ENCODE measurements at regions not wholly inside any gene's neighbourhood (a gene's known extent, or its start where the extent isn't known, plus 50 kb on each side); places are given as distances from the start of the nearest gene placed in this dataset.
A peak's percentile ranks its signal among the peaks of the same experiment; 100 is the strongest.

DNA sequence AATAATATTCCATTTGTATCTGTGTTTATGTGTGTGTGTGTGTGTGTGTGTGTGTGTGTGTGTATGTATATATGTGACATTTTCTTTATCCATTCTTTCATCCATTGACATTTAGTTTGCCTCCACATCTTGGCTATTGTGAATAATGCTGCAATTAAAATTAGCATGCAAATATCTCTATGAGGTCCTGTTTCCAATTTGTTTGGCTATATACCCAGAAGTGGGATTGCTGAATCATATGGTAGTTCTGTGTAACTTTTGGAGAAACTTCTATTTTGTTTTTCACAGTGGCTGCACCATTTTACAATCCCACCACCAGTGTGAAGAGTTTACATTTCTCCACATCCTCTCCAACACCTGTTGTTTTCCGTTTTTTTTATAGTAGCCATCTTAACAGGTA, 53.1 kb downstream of the CH25H start:
- no peak for FAIRE-seq

DNA sequence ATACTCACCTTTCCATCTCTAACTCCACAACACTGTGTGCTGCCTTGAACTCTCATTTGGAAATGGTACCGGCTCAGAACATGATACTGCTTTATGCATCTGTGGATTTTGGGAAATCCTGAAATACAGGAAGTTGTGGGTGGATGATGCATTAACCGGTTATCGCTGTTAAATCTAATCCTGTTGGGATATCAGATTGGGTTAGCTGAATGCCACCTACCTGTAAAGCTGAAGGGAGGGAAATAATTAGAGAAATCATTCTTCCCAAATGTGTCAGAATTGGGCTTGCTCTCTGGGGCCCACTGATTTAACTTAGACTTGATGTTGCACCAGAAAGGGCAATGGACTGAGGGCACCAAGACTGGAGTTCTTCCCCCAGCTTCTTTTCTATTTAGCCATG, 54.0 kb downstream of the CH25H start:
- FAIRE-seq: no peak

DNA sequence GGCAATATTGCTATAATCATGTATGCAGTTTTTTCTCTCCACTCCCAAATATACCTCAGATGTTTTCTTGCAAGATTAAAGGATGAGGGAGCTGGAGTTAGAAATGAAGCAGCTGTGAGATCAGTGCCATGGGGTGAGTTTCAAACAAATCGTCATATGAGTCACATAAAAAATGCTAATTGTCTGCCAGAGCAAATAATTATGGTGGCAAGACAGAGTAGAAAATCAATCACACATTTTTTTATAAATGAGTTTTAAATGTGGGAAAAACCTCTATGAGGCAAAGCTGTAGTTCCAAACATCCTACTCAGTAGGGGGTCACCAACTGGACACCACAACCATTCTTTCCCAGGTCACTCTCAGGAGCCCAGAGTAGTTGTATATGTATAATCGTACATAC, 55.3 kb downstream of the CH25H start:
- FAIRE-seq: no peak

DNA sequence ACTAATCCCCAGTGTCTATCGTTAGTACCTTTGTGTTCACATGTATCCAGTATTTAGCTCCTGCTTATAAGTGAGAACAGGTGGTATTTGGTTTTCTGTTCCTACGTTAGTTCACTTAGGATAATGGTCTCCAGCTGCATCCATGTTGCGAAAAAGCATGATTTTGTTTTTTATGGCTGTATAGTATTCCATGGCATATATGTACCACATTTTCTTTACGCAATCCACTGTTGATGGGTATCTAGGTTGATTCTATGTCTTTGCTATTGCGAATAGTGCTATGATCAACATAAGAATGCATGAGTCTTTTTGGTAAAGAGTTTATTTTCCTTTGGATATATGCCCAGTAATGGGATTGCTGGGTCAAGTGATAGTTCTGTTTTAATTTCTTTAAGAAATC, 59.1 kb downstream of the CH25H start:
- no peak for FAIRE-seq

DNA sequence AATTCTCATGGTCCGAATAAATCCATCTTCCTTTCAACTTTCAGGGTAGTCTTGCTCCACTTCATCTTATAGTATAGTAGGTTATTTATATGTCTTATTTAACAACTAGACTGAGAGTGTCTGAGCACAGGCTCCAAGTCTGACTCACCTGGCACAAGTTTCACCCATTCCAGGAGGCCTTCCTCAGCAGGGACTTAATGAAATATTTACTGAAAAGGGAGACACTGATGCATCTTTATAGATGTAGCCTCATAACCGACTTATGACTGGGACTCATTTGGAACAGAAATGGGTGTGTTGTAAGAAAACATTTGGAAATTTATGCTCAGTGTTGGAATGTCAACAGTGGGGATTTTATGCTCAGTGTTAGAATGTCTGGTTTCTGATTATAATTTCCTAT, 59.9 kb downstream of the CH25H start:
- no peak for FAIRE-seq

DNA sequence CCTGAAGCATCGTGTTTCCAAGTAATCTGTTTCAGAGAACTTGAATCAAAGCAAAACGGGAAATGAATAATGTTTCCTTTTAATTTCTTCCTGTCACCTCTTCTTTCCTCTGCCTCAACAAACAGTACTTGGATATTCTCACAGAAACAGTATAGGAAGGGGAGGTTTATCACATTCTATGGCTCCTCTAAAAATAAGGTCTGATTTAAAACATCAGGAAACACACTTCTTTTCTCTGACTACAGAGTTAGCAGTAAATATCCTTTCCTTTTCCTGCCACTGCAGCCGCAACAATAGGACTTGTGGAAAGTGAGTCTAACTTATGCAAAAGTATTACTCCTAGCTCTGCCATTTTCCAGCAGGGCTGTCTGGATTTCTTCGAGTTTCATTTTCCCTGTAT, 62.3 kb downstream of the CH25H start:
- FAIRE-seq: no peak

DNA sequence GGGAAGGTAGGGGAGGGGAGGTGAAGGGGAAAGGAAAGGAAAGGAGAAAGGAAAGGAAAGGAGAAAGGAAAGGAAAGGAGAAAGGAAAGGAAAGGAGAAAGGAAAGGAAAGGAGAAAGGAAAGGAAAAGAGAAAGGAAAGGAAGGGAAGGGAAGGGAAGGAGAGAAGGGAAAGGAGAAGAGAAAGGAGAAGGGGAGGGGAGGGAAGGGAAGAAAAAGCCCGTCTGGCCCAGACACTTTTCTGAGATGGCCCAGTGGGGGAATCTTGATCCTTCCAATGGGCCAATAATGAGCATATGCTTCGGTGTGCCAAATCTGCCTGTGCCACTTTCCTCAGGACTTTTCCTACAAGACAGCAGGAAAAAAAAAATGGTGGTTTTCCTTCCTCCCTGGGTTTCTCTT, 64.5 kb downstream of the CH25H start:
- FAIRE-seq: no peak

DNA sequence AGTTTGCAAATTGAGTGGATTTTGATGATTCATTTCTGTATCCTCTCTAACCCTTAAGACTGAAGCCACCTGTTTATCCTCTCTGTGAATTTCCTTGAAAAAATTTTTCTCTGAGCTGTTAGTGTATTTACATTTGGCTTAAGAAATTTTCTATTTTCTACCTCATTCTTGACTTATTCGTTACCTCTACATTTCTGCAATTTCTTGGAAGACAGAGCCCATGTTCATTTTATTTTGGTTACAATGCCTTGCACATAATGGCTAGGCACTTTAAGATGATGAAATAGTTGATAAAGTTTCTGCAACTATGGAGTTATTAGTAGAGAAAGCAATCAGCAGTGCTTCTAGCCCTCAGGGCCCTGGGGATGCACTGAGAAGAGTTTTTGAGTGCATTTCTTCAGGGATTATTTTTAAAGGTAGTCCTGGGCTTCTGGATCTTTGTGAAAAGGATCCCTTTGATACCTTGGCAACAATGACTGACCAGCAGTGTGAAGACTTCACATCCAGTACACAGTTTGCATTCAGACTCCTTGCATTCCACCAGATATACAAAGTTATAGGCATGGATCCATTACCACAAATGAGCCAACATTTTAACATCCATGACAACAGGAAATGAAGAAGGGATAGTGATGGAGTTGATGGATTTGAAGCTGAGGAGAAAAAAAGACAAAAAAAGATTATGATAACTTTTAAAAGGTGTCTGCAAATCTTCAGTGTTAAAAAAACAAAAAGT, 68.2 kb downstream of the CH25H start:
- FAIRE-seq: no peak

DNA sequence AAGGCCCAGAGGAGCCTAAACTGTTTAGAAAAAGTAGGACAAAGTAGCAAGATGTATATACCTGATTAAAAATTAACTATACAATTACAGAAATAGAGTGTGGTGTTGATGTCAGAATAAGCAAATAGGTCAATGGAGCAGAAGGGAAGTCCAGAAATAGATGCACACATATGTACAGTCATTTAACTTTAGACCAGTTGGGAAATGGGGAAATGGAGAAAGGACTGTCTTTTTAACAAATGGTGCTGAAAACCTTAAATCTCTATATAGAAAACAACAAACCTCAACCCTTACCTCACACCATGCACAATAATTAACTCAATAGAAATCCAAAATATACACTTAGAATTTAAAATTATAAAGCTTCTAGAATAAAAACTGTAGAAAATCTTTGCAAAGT, 72.2 kb downstream of the CH25H start:
- FAIRE-seq: no peak

DNA sequence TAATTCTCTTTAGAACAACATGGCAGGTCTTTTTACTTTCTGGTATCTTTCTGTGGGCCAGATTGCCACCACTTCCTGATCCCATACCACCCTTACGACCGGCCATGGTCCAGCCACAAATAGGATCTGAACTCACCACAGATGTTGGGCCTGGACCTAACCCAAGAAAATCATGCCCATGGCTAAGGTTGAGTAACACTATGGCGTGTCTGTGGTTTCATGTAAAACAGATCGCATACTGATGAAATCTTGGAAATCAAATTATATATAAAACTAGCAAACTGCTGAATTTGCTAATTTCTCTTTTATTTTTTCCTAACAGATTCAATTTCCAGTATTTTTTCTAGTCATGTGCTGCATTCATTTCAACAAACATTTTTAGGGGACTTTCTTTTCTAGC, 77.2 kb downstream of the CH25H start:
- no peak for FAIRE-seq

DNA sequence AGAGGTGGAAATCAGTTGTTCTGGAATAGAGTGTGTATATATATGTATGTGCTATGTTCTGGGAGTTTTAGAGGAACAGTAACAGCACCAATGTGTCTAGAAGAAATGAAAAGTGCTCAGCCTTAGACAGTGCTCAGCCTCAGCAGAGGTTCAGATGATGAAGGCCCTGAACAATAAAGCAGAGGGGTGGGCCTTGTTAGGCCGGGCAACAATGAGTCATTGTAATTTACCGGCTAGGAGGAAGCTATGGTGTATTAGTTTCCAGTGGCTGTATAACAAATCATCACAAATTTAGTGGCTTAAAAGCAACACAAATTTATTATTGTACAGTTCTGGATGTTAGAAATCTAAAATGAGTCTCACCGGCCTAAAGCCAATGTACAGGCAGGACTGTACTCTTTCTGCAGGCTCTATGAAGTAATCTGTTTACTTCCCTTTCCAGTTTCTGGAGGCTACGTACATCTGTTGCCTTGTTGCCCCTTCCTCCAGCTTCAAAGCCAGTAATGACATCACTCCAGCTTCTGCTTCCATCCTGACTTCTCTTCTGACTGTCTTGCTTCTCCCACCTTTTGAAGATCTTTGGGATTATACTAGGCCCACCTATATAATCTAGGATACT, 84.6 kb downstream of the CH25H start:
- FAIRE-seq: no peak

DNA sequence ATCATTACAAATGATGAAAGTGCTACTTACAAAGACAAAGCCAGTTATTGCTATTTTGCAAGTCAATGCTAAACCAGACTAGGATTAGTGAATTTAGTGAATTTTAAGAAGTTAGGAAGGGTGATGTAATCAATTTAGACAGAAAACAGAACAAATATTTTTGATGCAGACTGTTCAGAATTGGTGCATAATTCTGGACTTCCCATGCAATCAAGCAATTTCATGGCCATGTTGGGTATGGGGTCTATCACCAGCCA, 85.4 kb downstream of the CH25H start:
- no peak for FAIRE-seq

DNA sequence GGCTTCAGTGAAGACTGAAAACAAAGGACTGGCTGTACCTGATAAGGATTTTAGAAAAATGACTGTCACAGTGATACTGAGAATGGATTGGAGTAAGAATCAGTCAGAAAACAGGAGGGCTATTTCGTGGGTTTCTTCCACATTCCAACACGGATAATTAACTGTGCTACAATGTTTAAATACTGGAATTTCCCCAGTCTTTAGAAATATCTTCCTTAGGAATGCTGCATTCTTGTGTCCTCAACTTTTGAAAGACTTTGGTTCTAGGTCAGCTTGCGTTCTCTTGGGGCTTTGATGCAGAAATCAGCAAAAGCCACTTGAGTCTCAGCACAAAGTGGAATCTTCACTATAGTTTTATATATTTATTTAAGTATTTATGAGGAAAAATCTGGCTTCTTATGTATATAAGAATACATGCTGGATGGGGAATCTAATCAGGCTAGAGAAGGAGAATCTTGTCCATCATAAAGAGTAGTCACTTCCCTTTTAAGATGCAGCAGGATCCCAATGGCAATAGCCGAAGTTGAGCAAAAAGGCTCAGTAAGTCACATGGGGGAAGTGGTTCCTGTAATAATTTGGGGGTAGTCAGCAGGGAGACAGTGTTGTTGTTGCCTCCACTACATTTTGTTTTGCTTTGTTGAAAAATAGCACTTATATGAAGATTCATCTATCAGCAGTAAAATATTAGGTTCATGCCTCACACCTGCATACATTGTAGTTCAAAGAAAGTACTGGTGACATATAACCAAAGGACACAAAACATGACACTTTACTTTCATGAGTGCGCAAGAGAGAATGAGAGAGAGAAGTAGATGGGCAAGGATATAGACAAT, 86.0 kb downstream of the CH25H start:
- FAIRE-seq: no peak

DNA sequence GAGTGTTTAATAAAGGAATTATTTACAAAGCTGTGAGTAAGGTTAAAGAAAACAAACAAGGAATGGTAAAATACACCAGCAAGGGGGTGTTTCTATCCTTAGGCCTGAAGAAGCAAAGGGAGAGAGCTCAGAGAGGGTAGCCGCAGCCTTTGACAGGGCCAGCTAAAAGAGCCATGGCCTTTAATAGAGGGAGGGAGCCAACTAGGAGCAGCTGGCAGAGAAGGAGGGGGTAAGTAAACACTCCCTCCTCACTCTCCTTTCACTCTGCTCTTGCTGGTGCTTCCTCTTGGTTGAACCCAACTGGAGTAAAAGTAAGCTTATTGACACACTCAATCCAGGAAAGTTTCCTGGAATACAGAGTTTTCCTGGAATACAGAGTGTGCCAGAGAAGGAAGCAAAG, 87.5 kb downstream of the CH25H start:
- no peak for FAIRE-seq

DNA sequence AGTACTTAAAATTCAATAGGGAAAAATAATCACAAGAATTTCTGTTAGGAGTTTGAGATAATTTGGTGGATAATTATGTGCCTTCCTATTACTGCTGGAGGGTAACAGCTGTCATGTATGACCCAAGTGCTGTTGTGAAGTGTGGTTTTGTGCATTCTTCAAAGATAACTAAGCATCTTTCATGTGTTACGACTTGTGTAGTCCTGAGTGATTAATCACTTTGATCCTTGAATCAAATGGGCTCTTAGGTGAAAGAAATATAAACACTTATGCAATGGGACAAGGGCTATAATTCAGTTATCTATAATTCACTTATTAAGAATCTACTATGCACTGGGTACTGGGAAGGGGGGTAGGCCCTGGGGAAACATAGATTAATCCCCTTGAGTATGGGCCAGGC, 89.0 kb downstream of the CH25H start:
- no peak for FAIRE-seq

DNA sequence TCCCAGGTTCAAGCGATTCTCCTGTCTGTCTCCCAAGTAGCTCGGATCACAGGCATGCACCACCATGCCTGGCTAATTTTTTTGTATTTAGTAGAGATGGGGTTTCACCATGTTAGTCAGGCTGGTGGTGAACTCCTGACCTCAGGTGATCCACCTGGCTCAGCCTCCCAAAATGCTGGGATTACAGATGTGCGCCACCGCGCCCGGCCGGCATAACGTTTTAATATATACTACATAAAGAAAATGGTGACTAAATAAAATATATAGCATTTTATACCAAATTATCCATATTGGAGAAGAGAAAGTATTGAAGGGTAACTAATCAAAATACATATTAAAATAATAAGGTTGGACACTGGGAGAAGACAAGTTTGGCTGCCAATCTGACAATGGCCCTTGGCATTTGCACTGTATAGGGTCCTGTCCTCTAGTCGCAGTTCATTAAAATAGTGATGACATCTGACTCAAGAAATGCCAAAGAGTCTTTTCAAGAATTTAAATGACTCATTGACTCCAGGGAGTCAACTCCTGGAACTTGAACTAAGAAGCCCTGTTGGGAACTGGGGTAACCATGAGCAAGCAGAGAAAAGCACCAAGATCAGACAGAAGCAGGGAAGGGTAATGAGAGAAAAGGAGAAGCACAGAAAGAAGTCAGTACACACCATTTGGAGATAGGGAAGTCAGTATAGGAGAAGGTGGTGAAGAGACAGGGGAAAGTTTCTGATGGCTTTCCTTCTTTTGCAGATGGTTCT, 91.1 kb downstream of the CH25H start:
- no peak for FAIRE-seq

DNA sequence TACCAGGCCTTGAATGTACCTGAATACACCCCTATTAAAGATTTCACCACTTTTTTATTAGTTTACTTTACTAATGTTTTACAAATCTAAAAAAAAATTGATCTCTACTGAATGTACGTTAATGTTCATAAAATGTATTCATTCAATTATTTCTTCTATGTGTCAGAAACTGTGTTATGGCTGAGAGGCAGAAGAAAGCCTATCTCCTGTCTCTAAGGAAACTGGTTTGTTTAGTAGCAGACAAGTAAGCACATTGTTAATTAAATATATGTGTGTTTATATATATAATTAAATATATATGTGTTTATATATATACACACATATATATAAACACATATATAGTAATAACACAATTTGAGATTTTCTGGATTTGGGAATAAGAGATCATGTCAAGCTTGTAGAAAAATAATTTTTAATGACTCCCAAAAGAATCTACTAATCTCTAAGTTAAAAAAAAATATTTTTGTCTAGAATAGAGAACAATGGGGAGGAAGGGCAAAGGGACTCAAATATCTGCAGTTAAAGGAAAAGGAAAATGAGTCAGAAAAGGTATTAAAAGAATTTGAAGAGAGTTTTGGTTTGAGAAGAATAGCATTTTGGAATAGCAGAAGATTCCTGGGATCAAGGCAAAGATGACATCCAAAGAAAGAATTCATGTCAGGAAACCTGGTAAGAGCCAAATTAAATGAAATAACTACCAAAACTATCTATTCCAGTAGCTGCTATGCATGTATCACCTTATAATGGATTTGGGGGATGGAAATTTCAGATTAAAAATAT, 92.1 kb downstream of the CH25H start:
- FAIRE-seq: peak; percentile 70

DNA sequence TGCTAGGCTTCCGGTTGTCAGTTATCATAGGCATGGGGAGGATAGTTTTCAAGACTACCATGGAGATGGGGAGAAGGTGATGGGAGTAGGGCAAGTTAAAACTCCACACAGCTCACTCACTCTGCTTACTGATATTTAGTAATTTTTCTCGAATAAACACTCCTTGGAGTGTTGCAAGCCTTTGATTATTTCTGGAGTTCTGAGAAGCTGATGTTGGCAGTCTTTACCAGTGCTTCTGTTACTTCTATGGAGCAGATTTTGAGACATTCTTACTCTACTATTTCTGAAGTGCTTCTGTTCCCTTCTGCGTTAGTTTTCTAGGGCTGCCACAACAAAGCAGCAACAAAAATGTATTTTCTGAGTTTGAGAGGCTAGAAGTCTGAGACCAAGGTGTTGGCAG, 104.4 kb downstream of the CH25H start:
- FAIRE-seq: no peak

DNA sequence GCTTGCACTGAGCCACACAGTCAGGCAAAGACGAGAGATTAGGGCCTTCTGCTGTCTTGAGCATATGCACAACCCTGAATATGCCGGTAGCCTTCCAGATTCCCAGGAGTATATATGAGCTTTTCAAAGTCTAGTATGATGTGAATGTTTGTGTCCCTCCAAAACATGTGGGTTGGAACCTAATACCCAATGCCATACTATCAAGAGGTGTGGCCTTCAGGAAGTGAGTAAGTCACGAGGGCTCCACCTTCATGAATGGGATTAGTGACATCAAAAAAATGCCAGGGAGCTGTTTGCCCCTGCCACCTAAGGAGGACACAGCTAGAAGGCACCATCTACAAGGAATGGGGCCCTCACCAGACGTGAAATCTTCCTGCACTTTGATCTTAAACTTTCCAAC, 105.2 kb downstream of the CH25H start:
- no peak for FAIRE-seq

DNA sequence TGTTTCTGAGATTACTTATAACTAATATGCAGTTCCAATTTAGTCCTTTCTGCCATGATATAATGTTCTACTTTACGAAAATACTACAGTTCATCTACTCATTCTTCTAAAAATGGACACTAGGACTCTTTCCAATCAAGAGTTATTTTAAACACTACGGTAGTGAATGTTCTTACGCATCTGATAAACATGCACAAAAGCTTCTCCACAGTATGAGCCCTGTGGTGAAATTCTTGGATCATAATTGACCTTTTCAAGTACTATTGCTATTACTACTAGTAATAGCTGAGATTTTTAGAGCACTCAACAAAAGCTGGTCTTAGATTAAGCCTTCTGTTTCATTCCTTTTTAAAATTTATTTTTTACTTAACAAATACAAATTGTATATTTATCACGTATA, 106.4 kb downstream of the CH25H start:
- FAIRE-seq: no peak

DNA sequence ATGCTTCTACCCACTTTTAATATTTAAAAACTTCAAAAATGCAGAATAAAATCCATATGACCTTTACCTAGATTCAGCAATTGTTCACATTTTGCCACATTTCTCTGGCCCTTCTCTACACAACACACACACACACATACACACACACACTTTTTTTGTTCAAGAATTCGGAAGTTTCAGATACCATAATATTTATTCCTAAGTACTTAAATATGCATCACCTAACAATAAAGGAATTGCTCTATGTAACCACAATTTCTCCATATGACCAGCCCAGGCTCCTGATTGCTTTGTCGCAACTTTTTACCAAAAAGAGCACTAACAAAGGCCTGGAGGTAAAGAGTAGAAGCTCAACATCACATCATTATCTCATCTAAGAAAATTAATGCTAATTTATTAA, 106.6 kb downstream of the FAS start:
- FAIRE-seq: no peak

DNA sequence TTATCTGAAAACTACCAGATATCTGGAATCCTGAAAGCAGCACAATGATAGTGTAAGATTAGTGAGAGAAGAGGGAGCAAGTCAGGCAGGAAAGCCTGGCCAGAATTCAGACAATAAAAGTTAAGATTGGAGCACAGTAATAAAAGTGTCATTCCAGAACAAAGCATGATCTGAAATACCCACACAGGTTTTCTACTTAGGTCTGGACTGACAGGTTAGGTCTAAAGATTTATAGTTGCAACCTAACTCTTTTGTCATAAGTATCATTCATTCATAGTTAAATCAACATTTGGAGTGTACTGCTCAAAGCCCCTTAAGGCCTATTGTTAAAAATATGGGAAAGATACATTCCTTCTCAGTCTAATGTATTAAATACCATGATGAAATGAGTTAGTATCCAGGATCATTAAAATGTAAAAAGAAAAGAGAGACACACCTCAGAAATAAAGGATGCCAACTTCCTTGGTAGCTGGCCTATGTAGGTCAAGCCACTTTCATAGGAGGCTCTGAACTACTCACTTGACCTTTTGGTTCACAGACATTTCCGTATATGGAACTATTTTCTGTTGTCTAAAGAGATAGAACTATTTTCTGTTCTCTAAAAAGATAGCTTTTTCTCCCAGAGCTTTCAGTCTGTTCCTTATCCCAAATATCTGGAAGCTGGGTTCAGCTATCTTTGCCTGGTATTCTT, 105.2 kb downstream of the FAS start:
- FAIRE-seq: no peak
